ENCODE measurements at regions not wholly inside any gene's neighbourhood (a gene's known extent, or its start where the extent isn't known, plus 50 kb on each side); places are given as distances from the start of the nearest gene placed in this dataset.

GRCh38 chr1:170790651-170791071 lies 126.7 kb downstream of the PRRX1 start:
- DNase-seq (ENCODE audit: low read depth, low spot score): no peak
- ATAC-seq: no peak
- no peaks in the 10 kb centered on the region for H3K36me3 ChIP-seq (ENCODE audit: control insufficient read depth, insufficient read depth, low read length)
- POLR2A ChIA-PET: no interaction called here
- TF ChIP-seq TCF7L2 (IDR thresholded peaks at IDR 0.05; ENCODE audit: low read depth, low read length): no peak
- TF ChIP-seq SIN3A (IDR thresholded peaks at IDR 0.05; ENCODE audit: borderline replicate concordance, insufficient read depth, low read depth, low read length): no peak
- TF ChIP-seq POLR2AphosphoS5 (IDR thresholded peaks at IDR 0.05; ENCODE audit: low read depth, low read length): no peak
- no peak for TF ChIP-seq CTCF (IDR thresholded peaks at IDR 0.05)
- TF ChIP-seq REST (IDR thresholded peaks at IDR 0.05; ENCODE audit: insufficient read depth in 1 of 2, low read depth in 2 of 2, low read length in 1 of 2): no peak
- CTCF ChIA-PET: no interaction called here
- H3K9me3 ChIP-seq (ENCODE audit: control insufficient read depth, insufficient read depth, low read depth, low read length): no peaks in the 10 kb centered on the region
- H3K4me3 ChIP-seq (ENCODE audit: low read depth in 2 of 2, low read length in 2 of 2): no peak overlapping the region
- no TSS peak for BruUV-seq (replicated peaks)
- intact Hi-C loops (cut with micrococcal nuclease; ENCODE audit: unreplicated experiment) (loop anchor here (5.0 kb wide), 1 partner anchor 667 kb away; no protein-coding TSS in a partner anchor), in situ Hi-C loops (cut with HindIII; ENCODE audit: low pct_unique_long_range_greater_than_20kb, low sequenced_read_pairs) (no loop called here)
- H3K4me1 ChIP-seq (ENCODE audit: control insufficient read depth, insufficient read depth, low read length): no peaks in the 10 kb centered on the region
- no peaks in the 10 kb centered on the region for H3K27me3 ChIP-seq (ENCODE audit: control insufficient read depth, insufficient read depth, low read length)
- no peak overlapping the region for H3K27ac ChIP-seq (ENCODE audit: low read length)

- Histone ChIP-seq H3K27ac (ENCODE audit: low read length) (no peak overlapping the region), H3K4me3 (ENCODE audit: low read depth in 2 of 2, low read length in 2 of 2) (no peak overlapping the region), H3K36me3 (ENCODE audit: control insufficient read depth, insufficient read depth, low read length) (no peaks in the 10 kb centered on the region), H3K27me3 (ENCODE audit: control insufficient read depth, insufficient read depth, low read length) (no peaks in the 10 kb centered on the region), H3K4me1 (ENCODE audit: control insufficient read depth, insufficient read depth, low read length) (no peaks in the 10 kb centered on the region), H3K9me3 (ENCODE audit: control insufficient read depth, insufficient read depth, low read depth, low read length) (no peaks in the 10 kb centered on the region)
- no peak for DNase-seq (ENCODE audit: low read depth, low spot score)
- no peak for ATAC-seq
- no TSS peak for BruUV-seq (replicated peaks)
- intact Hi-C loops (cut with micrococcal nuclease; ENCODE audit: unreplicated experiment): loop anchor here (5.0 kb wide), 1 partner anchor 665 kb away; no protein-coding TSS in a partner anchor
- TF ChIP-seq CTCF (IDR thresholded peaks at IDR 0.05): no peak
- no peak for TF ChIP-seq POLR2AphosphoS5 (IDR thresholded peaks at IDR 0.05; ENCODE audit: low read depth, low read length)
- TF ChIP-seq REST (IDR thresholded peaks at IDR 0.05; ENCODE audit: insufficient read depth in 1 of 2, low read depth in 2 of 2, low read length in 1 of 2): no peak
- no peak for TF ChIP-seq SIN3A (IDR thresholded peaks at IDR 0.05; ENCODE audit: borderline replicate concordance, insufficient read depth, low read depth, low read length)
- no peak for TF ChIP-seq TCF7L2 (IDR thresholded peaks at IDR 0.05; ENCODE audit: low read depth, low read length)
- ChIA-PET CTCF (no interaction called here), POLR2A (no interaction called here)
- in situ Hi-C loops (cut with HindIII; ENCODE audit: low pct_unique_long_range_greater_than_20kb, low sequenced_read_pairs): no loop called here
Measured at GRCh38 chr1:170791941-170792340, 128.0 kb downstream of the PRRX1 start.
